Endothelial cell of umbilical vein (primary cell): ENCODE measurements at regions not wholly inside any gene's neighbourhood (a gene's known extent, or its start where the extent isn't known, plus 50 kb on each side); places are given as distances from the start of the nearest gene placed in this dataset.

Experiments
- BruUV-seq: library from RNA; stranded (reverse); fragments of 400-500 nt; replicated peaks from 2 replicates; lab custom pipeline; 2021; lab: Mats Ljungman, UMichigan
- CTCF ChIA-PET: fragments of 300-600, 350-600 bp; sonication (Branson Sonifier 250); formaldehyde crosslinking; loops from one replicate; lab custom pipeline; 2021; ENCODE audit warnings: antibody characterized with exemption, inconsistent platforms; lab: Charles Lee
- POLR2A ChIA-PET: fragments of 300-600, 350-600 bp; sonication (Branson Sonifier 250); formaldehyde crosslinking; loops from one replicate; lab custom pipeline; 2021; ENCODE audit warnings: antibody characterized with exemption, inconsistent platforms; lab: Charles Lee
- DNase-seq: peaks from one replicate; pipeline ENCODE4 v3.0.0-alpha.2; 2011; ENCODE audit warnings: low read depth, low spot score
- FAIRE-seq: peaks from 2 replicates; lab custom pipeline; 2011; peaks lifted over from hg19 to GRCh38; lab: Jason Lieb, UNC
- H2AFZ ChIP-seq: 2 replicates; pipeline ENCODE4 v1.6.0; 2012; ENCODE audit warnings: low read depth, low read length, control low read depth, inconsistent platforms
- H3K27ac ChIP-seq: 2 replicates; pipeline ENCODE4 v1.5.1; 2011; ENCODE audit warnings: low read depth, mild to moderate bottlenecking, control low read depth, low read length, moderate library complexity; ENCODE audit not compliant: insufficient read depth
- H3K27me3 ChIP-seq, 2 experiments: 2 replicates each; pipeline versions ENCODE4 v1.6.0 to v1.6.1; 2011; ENCODE audit warnings: low read length in 2 of 2, mixed read lengths in 1 of 2; ENCODE audit not compliant: control insufficient read depth in 2 of 2, insufficient read depth in 2 of 2
- H3K36me3 ChIP-seq, 2 experiments: 2 replicates in 1 of 2; 3 replicates in 1 of 2; pipeline ENCODE4 v1.5.1; 2011; ENCODE audit warnings: low read length in 2 of 2, mild to moderate bottlenecking in 1 of 2, moderate library complexity in 1 of 2; ENCODE audit not compliant: control insufficient read depth in 2 of 2, insufficient read depth in 2 of 2; ENCODE audit errors: extremely low read depth in 1 of 2
- H3K4me1 ChIP-seq: 3 replicates; pipeline ENCODE4 v1.5.1; 2011; ENCODE audit warnings: mild to moderate bottlenecking, low read length; ENCODE audit not compliant: control insufficient read depth, insufficient read depth; ENCODE audit errors: extremely low read depth
- H3K4me2 ChIP-seq: 2 replicates; pipeline ENCODE4 v1.6.1; 2011; ENCODE audit warnings: low read length, control low read depth, mixed read lengths; ENCODE audit not compliant: insufficient read depth
- H3K4me3 ChIP-seq, 3 experiments: fragments of 200-600 bp in 1 of 3; sonication (generic), shearing (Covaris generic) in 1 of 3; replicated peaks in 1 of 3; 2 replicates each; pipeline ENCODE4 v1.5.1; 2011 to 2016; ENCODE audit warnings: control low read depth in 3 of 3, low read length in 3 of 3, mild to moderate bottlenecking in 2 of 3, inconsistent platforms in 1 of 3, low read depth in 1 of 3, moderate library complexity in 1 of 3; ENCODE audit not compliant: insufficient read depth in 1 of 3
- H3K79me2 ChIP-seq: 2 replicates; pipeline ENCODE4 v1.6.0; 2012; ENCODE audit warnings: low read length, inconsistent platforms; ENCODE audit not compliant: control insufficient read depth, insufficient read depth
- H3K9ac ChIP-seq: replicated peaks from 2 replicates; pipeline ENCODE3; 2011; ENCODE audit warnings: low read length, control low read depth; ENCODE audit not compliant: insufficient read depth; ENCODE audit errors: extremely low read depth
- H3K9me1 ChIP-seq: replicated peaks from 3 replicates; pipeline ENCODE4 v1.6.0; 2011; ENCODE audit warnings: mild to moderate bottlenecking, low read length; ENCODE audit not compliant: control insufficient read depth, insufficient read depth; ENCODE audit errors: extremely low read depth
- H3K9me3 ChIP-seq: replicated peaks from 2 replicates; pipeline ENCODE4 v1.5.1; 2012; ENCODE audit warnings: low read length, inconsistent platforms; ENCODE audit not compliant: control insufficient read depth, insufficient read depth
- H4K20me1 ChIP-seq: replicated peaks from 2 replicates; pipeline ENCODE3; 2011; ENCODE audit warnings: mild to moderate bottlenecking, low read length; ENCODE audit not compliant: control insufficient read depth, insufficient read depth; ENCODE audit errors: extremely low read depth
- CTCF ChIP-seq, 2 donors: IDR thresholded peaks; 1 replicate in 1 of 2; 2 replicates in 1 of 2; pipeline ENCODE4 v1.5.1; 2011; ENCODE audit warnings: low read length in 2 of 2, mild to moderate bottlenecking in 2 of 2, moderate library complexity in 2 of 2, control low read depth in 1 of 2, inconsistent platforms in 1 of 2, low read depth in 1 of 2; ENCODE audit not compliant: insufficient read depth in 1 of 2; ENCODE audit errors: extremely low read depth in 1 of 2
- EZH2 ChIP-seq: IDR thresholded peaks from 2 replicates; pipeline ENCODE4 v1.6.1; 2012; ENCODE audit warnings: borderline replicate concordance, low read depth, mild to moderate bottlenecking, moderate library complexity, low read length, inconsistent platforms; ENCODE audit not compliant: severe bottlenecking
- FOS ChIP-seq: IDR thresholded peaks from 2 replicates; pipeline ENCODE4 v1.6.1; 2011; ENCODE audit warnings: mild to moderate bottlenecking, low read length, moderate library complexity, borderline replicate concordance; ENCODE audit not compliant: insufficient read depth
- GATA2 ChIP-seq: IDR thresholded peaks from 2 replicates; pipeline ENCODE4 v1.7.0; 2011; ENCODE audit warnings: low read depth, mild to moderate bottlenecking, moderate library complexity, mixed read lengths, low read length; ENCODE audit not compliant: insufficient read length, insufficient read depth
- JUN ChIP-seq: IDR thresholded peaks from 2 replicates; pipeline ENCODE4 v1.6.1; 2011; ENCODE audit warnings: borderline replicate concordance, low read depth; ENCODE audit not compliant: insufficient read length, insufficient read depth
- MAX ChIP-seq: IDR thresholded peaks from 2 replicates; pipeline ENCODE4 v1.6.1; 2011; ENCODE audit not compliant: insufficient read depth, insufficient read length
- MYC ChIP-seq: IDR thresholded peaks from one replicate; pipeline ENCODE4 v1.6.1; 2011; ENCODE audit warnings: mild to moderate bottlenecking, low read depth, low read length
- POLR2A ChIP-seq: IDR thresholded peaks from 2 replicates; pipeline ENCODE4 v1.6.1; 2012; ENCODE audit warnings: low read depth, mild to moderate bottlenecking, control low read depth, low read length
- POLR2AphosphoS5 ChIP-seq: IDR thresholded peaks from 2 replicates; pipeline ENCODE4 v1.6.1; 2012; ENCODE audit warnings: low read depth, mild to moderate bottlenecking, control low read depth, low read length, moderate library complexity; ENCODE audit not compliant: insufficient read depth
- dilution Hi-C: fragments of 300-500 bp; cut with MboI; formaldehyde crosslinking; loops from one replicate; pipeline ENCODE4 v1.15.0; 2019; ENCODE audit warnings: low sequenced_read_pairs; ENCODE audit not compliant: extremely low pct_ligation_motif_present
- intact Hi-C: fragments of 100-400 bp; cut with micrococcal nuclease; formaldehyde crosslinking; loops from one replicate; pipeline ENCODE4 v1.10.0; 2022

GRCh38 chr1:229815076-229815475, 189.0 kb downstream of the URB2 start:
- H3K4me3 ChIP-seq = no peak overlapping the region
- FAIRE-seq = no peak
- no peaks in the 10 kb centered on the region for H3K9me3 ChIP-seq
- intact Hi-C loops = no loop called here
- no peak overlapping the region for H3K27ac ChIP-seq
- H3K27me3 ChIP-seq = no peaks in the 10 kb centered on the region
- H4K20me1 ChIP-seq = no peaks in the 10 kb centered on the region
- no peak overlapping the region for H2AFZ ChIP-seq
- ChIA-PET POLR2A (no interaction called here), CTCF (no interaction called here)
- H3K36me3 ChIP-seq = no peaks in the 10 kb centered on the region
- no peaks in the 10 kb centered on the region for H3K79me2 ChIP-seq
- dilution Hi-C loops = no loop called here
- no peak overlapping the region for H3K9ac ChIP-seq
- no TSS peak for BruUV-seq
- H3K9me1 ChIP-seq = no peaks in the 10 kb centered on the region
- no peaks in the 10 kb centered on the region for H3K4me1 ChIP-seq
- TF ChIP-seq POLR2AphosphoS5 (no peak), MYC (no peak), FOS (no peak), JUN (no peak), POLR2A (no peak), CTCF (IDR thresholded peaks at IDR 0.05; ENCODE audit: extremely low read depth in 1 of 2, insufficient read depth in 1 of 2, low read depth in 1 of 2, low read length in 2 of 2) (no peak), EZH2 (no peak), GATA2 (no peak), MAX (no peak)
- H3K4me2 ChIP-seq = no peak overlapping the region
- no peak for DNase-seq
